ENCODE measurements at regions not wholly inside any gene's neighbourhood (a gene's known extent, or its start where the extent isn't known, plus 50 kb on each side); places are given as distances from the start of the nearest gene placed in this dataset.

GRCh38 chr1:63023171-63023570 is 239.2 kb downstream of the ATG4C start:
- no peak overlapping the region for H3K9ac ChIP-seq (ENCODE audit: low read length)
- no peak overlapping the region for H3K27ac ChIP-seq (ENCODE audit: low read depth, low read length)
- H3K27me3 ChIP-seq (ENCODE audit: control insufficient read depth, insufficient read depth, low read length) = no peaks in the 10 kb centered on the region
- H3K36me3 ChIP-seq (ENCODE audit: control insufficient read depth, insufficient read depth, low read length) = no peaks in the 10 kb centered on the region
- H3K4me3 ChIP-seq (ENCODE audit: low read length) = no peak overlapping the region
- H3K4me1 ChIP-seq (ENCODE audit: control insufficient read depth, insufficient read depth, low read length) = no peaks in the 10 kb centered on the region

- H3K27me3 ChIP-seq (ENCODE audit: control insufficient read depth, insufficient read depth, low read length) = peaks cover 2% of the 10 kb centered on the region
- no peak overlapping the region for H3K4me3 ChIP-seq (ENCODE audit: low read length)
- no peak overlapping the region for H3K27ac ChIP-seq (ENCODE audit: low read depth, low read length)
- no peaks in the 10 kb centered on the region for H3K36me3 ChIP-seq (ENCODE audit: control insufficient read depth, insufficient read depth, low read length)
- no peak overlapping the region for H3K9ac ChIP-seq (ENCODE audit: low read length)
- no peaks in the 10 kb centered on the region for H3K4me1 ChIP-seq (ENCODE audit: control insufficient read depth, insufficient read depth, low read length)
These were observed 239.7 kb downstream of the ATG4C start for GRCh38 chr1:63023637-63024036.

GRCh38 chr1:63024132-63024531 is 240.2 kb downstream of the ATG4C start:
- no peaks in the 10 kb centered on the region for H3K36me3 ChIP-seq (ENCODE audit: control insufficient read depth, insufficient read depth, low read length)
- H3K4me1 ChIP-seq (ENCODE audit: control insufficient read depth, insufficient read depth, low read length) = no peaks in the 10 kb centered on the region
- H3K4me3 ChIP-seq (ENCODE audit: low read length) = no peak overlapping the region
- peaks cover 2% of the 10 kb centered on the region for H3K27me3 ChIP-seq (ENCODE audit: control insufficient read depth, insufficient read depth, low read length)
- no peak overlapping the region for H3K27ac ChIP-seq (ENCODE audit: low read depth, low read length)
- no peak overlapping the region for H3K9ac ChIP-seq (ENCODE audit: low read length)

GRCh38 chr1:63027176-63027575 is 243.2 kb downstream of the ATG4C start:
- no peak overlapping the region for H3K4me3 ChIP-seq (ENCODE audit: low read length)
- H3K9ac ChIP-seq (ENCODE audit: low read length) = no peak overlapping the region
- H3K27me3 ChIP-seq (ENCODE audit: control insufficient read depth, insufficient read depth, low read length) = peaks cover 2% of the 10 kb centered on the region

GRCh38 chr1:63032171-63032570 is 248.2 kb downstream of the ATG4C start:
- no peaks in the 10 kb centered on the region for H3K36me3 ChIP-seq (ENCODE audit: control insufficient read depth, insufficient read depth, low read length)
- H3K4me1 ChIP-seq (ENCODE audit: control insufficient read depth, insufficient read depth, low read length) = no peaks in the 10 kb centered on the region
- H3K27ac ChIP-seq (ENCODE audit: low read depth, low read length) = no peak overlapping the region
- no peak overlapping the region for H3K9ac ChIP-seq (ENCODE audit: low read length)
- no peak overlapping the region for H3K4me3 ChIP-seq (ENCODE audit: low read length)
- peaks cover 2% of the 10 kb centered on the region for H3K27me3 ChIP-seq (ENCODE audit: control insufficient read depth, insufficient read depth, low read length)

More at GRCh38 chr1:63027176-63027575, 243.2 kb downstream of the ATG4C start:
- H3K27ac ChIP-seq (ENCODE audit: low read depth, low read length) = no peak overlapping the region
- no peaks in the 10 kb centered on the region for H3K36me3 ChIP-seq (ENCODE audit: control insufficient read depth, insufficient read depth, low read length)
- no peaks in the 10 kb centered on the region for H3K4me1 ChIP-seq (ENCODE audit: control insufficient read depth, insufficient read depth, low read length)

GRCh38 chr1:63033211-63033610 is 249.3 kb downstream of the ATG4C start:
- Histone ChIP-seq H3K4me1 (ENCODE audit: control insufficient read depth, insufficient read depth, low read length) (no peaks in the 10 kb centered on the region), H3K4me3 (ENCODE audit: low read length) (no peak overlapping the region), H3K27ac (ENCODE audit: low read depth, low read length) (no peak overlapping the region), H3K27me3 (ENCODE audit: control insufficient read depth, insufficient read depth, low read length) (peaks cover 2% of the 10 kb centered on the region), H3K9ac (ENCODE audit: low read length) (no peak overlapping the region), H3K36me3 (ENCODE audit: control insufficient read depth, insufficient read depth, low read length) (no peaks in the 10 kb centered on the region)

- no peaks in the 10 kb centered on the region for H3K27me3 ChIP-seq (ENCODE audit: control insufficient read depth, insufficient read depth, low read length)
- no peak overlapping the region for H3K27ac ChIP-seq (ENCODE audit: low read depth, low read length)
- no peak overlapping the region for H3K4me3 ChIP-seq (ENCODE audit: low read length)
- no peaks in the 10 kb centered on the region for H3K36me3 ChIP-seq (ENCODE audit: control insufficient read depth, insufficient read depth, low read length)
- H3K4me1 ChIP-seq (ENCODE audit: control insufficient read depth, insufficient read depth, low read length) = no peaks in the 10 kb centered on the region
- no peak overlapping the region for H3K9ac ChIP-seq (ENCODE audit: low read length)
These were observed 250.3 kb downstream of the ATG4C start for GRCh38 chr1:63034256-63034655.

- no peak overlapping the region for H3K4me3 ChIP-seq (ENCODE audit: low read length)
- H3K36me3 ChIP-seq (ENCODE audit: control insufficient read depth, insufficient read depth, low read length) = no peaks in the 10 kb centered on the region
- no peak overlapping the region for H3K9ac ChIP-seq (ENCODE audit: low read length)
- no peak overlapping the region for H3K27ac ChIP-seq (ENCODE audit: low read depth, low read length)
- no peaks in the 10 kb centered on the region for H3K4me1 ChIP-seq (ENCODE audit: control insufficient read depth, insufficient read depth, low read length)
- H3K27me3 ChIP-seq (ENCODE audit: control insufficient read depth, insufficient read depth, low read length) = no peaks in the 10 kb centered on the region
These were observed 254.7 kb downstream of the ATG4C start for GRCh38 chr1:63038586-63038985.

GRCh38 chr1:63041660-63042059 is 257.7 kb downstream of the ATG4C start:
- no peaks in the 10 kb centered on the region for H3K36me3 ChIP-seq (ENCODE audit: control insufficient read depth, insufficient read depth, low read length)
- no peak overlapping the region for H3K27ac ChIP-seq (ENCODE audit: low read depth, low read length)
- no peaks in the 10 kb centered on the region for H3K4me1 ChIP-seq (ENCODE audit: control insufficient read depth, insufficient read depth, low read length)
- no peak overlapping the region for H3K4me3 ChIP-seq (ENCODE audit: low read length)
- H3K9ac ChIP-seq (ENCODE audit: low read length) = no peak overlapping the region
- no peaks in the 10 kb centered on the region for H3K27me3 ChIP-seq (ENCODE audit: control insufficient read depth, insufficient read depth, low read length)

GRCh38 chr1:63042278-63042677 is 258.3 kb downstream of the ATG4C start:
- Histone ChIP-seq H3K36me3 (ENCODE audit: control insufficient read depth, insufficient read depth, low read length) (no peaks in the 10 kb centered on the region), H3K27me3 (ENCODE audit: control insufficient read depth, insufficient read depth, low read length) (no peaks in the 10 kb centered on the region), H3K9ac (ENCODE audit: low read length) (no peak overlapping the region), H3K27ac (ENCODE audit: low read depth, low read length) (no peak overlapping the region), H3K4me1 (ENCODE audit: control insufficient read depth, insufficient read depth, low read length) (no peaks in the 10 kb centered on the region), H3K4me3 (ENCODE audit: low read length) (no peak overlapping the region)

GRCh38 chr1:63046539-63046938 is 262.6 kb downstream of the ATG4C start:
- Histone ChIP-seq H3K36me3 (ENCODE audit: control insufficient read depth, insufficient read depth, low read length) (no peaks in the 10 kb centered on the region), H3K27me3 (ENCODE audit: control insufficient read depth, insufficient read depth, low read length) (no peaks in the 10 kb centered on the region), H3K4me3 (ENCODE audit: low read length) (no peak overlapping the region), H3K4me1 (ENCODE audit: control insufficient read depth, insufficient read depth, low read length) (no peaks in the 10 kb centered on the region), H3K27ac (ENCODE audit: low read depth, low read length) (no peak overlapping the region), H3K9ac (ENCODE audit: low read length) (no peak overlapping the region)

GRCh38 chr1:63049135-63049534 is 265.2 kb downstream of the ATG4C start:
- no peak overlapping the region for H3K9ac ChIP-seq (ENCODE audit: low read length)
- H3K36me3 ChIP-seq (ENCODE audit: control insufficient read depth, insufficient read depth, low read length) = no peaks in the 10 kb centered on the region
- H3K4me1 ChIP-seq (ENCODE audit: control insufficient read depth, insufficient read depth, low read length) = no peaks in the 10 kb centered on the region
- no peak overlapping the region for H3K27ac ChIP-seq (ENCODE audit: low read depth, low read length)
- H3K4me3 ChIP-seq (ENCODE audit: low read length) = no peak overlapping the region
- H3K27me3 ChIP-seq (ENCODE audit: control insufficient read depth, insufficient read depth, low read length) = no peaks in the 10 kb centered on the region

- no peaks in the 10 kb centered on the region for H3K4me1 ChIP-seq (ENCODE audit: control insufficient read depth, insufficient read depth, low read length)
- no peak overlapping the region for H3K4me3 ChIP-seq (ENCODE audit: low read length)
- H3K9ac ChIP-seq (ENCODE audit: low read length) = no peak overlapping the region
- no peaks in the 10 kb centered on the region for H3K27me3 ChIP-seq (ENCODE audit: control insufficient read depth, insufficient read depth, low read length)
- H3K27ac ChIP-seq (ENCODE audit: low read depth, low read length) = no peak overlapping the region
- no peaks in the 10 kb centered on the region for H3K36me3 ChIP-seq (ENCODE audit: control insufficient read depth, insufficient read depth, low read length)
These were observed 267.4 kb downstream of the ATG4C start for GRCh38 chr1:63051356-63051755.

Measured in rectal smooth muscle tissue (tissue), 1 donor.